HepG2 (cell line): ENCODE measurements at regions not wholly inside any gene's neighbourhood (a gene's known extent, or its start where the extent isn't known, plus 50 kb on each side); places are given as distances from the start of the nearest gene placed in this dataset.

ENCODE experiments used
- BORCS8-MEF2B ChIP-seq: sonication (generic); formaldehyde crosslinking; IDR thresholded peaks from 2 replicates; pipeline ENCODE4 v1.8.0; 2022; ENCODE audit warnings: mild to moderate bottlenecking, missing genetic modification reagents
- CAMTA2 ChIP-seq: sonication (generic); formaldehyde crosslinking; IDR thresholded peaks from 2 replicates; pipeline ENCODE4 v1.4.0; 2020; ENCODE audit warnings: mild to moderate bottlenecking, missing genetic modification reagents, borderline replicate concordance
- HDAC1 ChIP-seq: sonication (generic); formaldehyde crosslinking; IDR thresholded peaks from 2 replicates; pipeline ENCODE4 v1.5.1; 2020; ENCODE audit warnings: mild to moderate bottlenecking, missing genetic modification reagents
- HOXA5 ChIP-seq: sonication (generic); formaldehyde crosslinking; IDR thresholded peaks from 2 replicates; pipeline ENCODE4 v1.4.0; 2020; ENCODE audit warnings: missing genetic modification reagents
- IRF9 ChIP-seq: sonication (generic); formaldehyde crosslinking; IDR thresholded peaks from 2 replicates; pipeline ENCODE4 v1.8.0; 2022; ENCODE audit warnings: missing genetic modification reagents, mild to moderate bottlenecking, borderline replicate concordance
- JUNB ChIP-seq: sonication (generic); formaldehyde crosslinking; IDR thresholded peaks from 2 replicates; pipeline ENCODE4 v1.8.0; 2022; ENCODE audit warnings: missing genetic modification reagents, mild to moderate bottlenecking, borderline replicate concordance
- KDM4B ChIP-seq: sonication (generic); formaldehyde crosslinking; IDR thresholded peaks from 2 replicates; pipeline ENCODE4 v1.4.0; 2020; ENCODE audit warnings: missing genetic modification reagents
- MAF1 ChIP-seq: sonication (generic); formaldehyde crosslinking; IDR thresholded peaks from 2 replicates; pipeline ENCODE4 v1.5.0; 2020; ENCODE audit warnings: missing genetic modification reagents, borderline replicate concordance
- NCOA1 ChIP-seq: sonication (generic); formaldehyde crosslinking; IDR thresholded peaks from 2 replicates; pipeline ENCODE4 v1.9.0; 2021; ENCODE audit warnings: missing genetic modification reagents
- NONO ChIP-seq, 2 experiments: fragments of 450-650 bp in 1 of 2; sonication (generic) in 1 of 2; formaldehyde crosslinking in 1 of 2; IDR thresholded peaks in 1 of 2; conservative IDR thresholded peaks in 1 of 2; 2 replicates each; pipeline versions ENCODE4 v1.6.1 to v1.8.0; 2017 to 2022; ENCODE audit warnings: mild to moderate bottlenecking in 1 of 2, missing genetic modification reagents in 1 of 2, moderate library complexity in 1 of 2
- PRDM10 ChIP-seq: sonication (generic); formaldehyde crosslinking; IDR thresholded peaks from 2 replicates; pipeline ENCODE4 v1.4.0; 2020; ENCODE audit warnings: low read depth, missing genetic modification reagents
- SAFB2 ChIP-seq: sonication (generic); formaldehyde crosslinking; IDR thresholded peaks from 2 replicates; pipeline ENCODE4 v1.5.1; 2020; ENCODE audit warnings: missing genetic modification reagents, low read depth, mild to moderate bottlenecking, borderline replicate concordance
- TRIM24 ChIP-seq: sonication (generic); formaldehyde crosslinking; IDR thresholded peaks from 2 replicates; pipeline ENCODE4 v1.8.0; 2022; ENCODE audit warnings: mild to moderate bottlenecking, missing genetic modification reagents
- ZFP37 ChIP-seq: sonication (generic); formaldehyde crosslinking; IDR thresholded peaks from 2 replicates; pipeline ENCODE4 v1.4.0; 2020; ENCODE audit warnings: missing genetic modification reagents, borderline replicate concordance
- ZHX2 ChIP-seq, 2 experiments: sonication (generic) in 1 of 2; formaldehyde crosslinking in 1 of 2; IDR thresholded peaks; 2 replicates each; pipeline versions ENCODE4 v1.6.1 to v1.9.0; 2014 to 2022; ENCODE audit warnings: antibody characterized with exemption in 1 of 2, borderline replicate concordance in 1 of 2, inconsistent platforms in 1 of 2, low read depth in 1 of 2, missing genetic modification reagents in 1 of 2
- ZNF350 ChIP-seq: sonication (generic); formaldehyde crosslinking; IDR thresholded peaks from 2 replicates; pipeline ENCODE4 v1.4.0; 2020; ENCODE audit warnings: mild to moderate bottlenecking, low read depth, missing genetic modification reagents, borderline replicate concordance
- ZNF451 ChIP-seq: sonication (generic); formaldehyde crosslinking; IDR thresholded peaks from 2 replicates; pipeline ENCODE4 v1.5.0; 2020; ENCODE audit warnings: mild to moderate bottlenecking, missing genetic modification reagents
- ZNF616 ChIP-seq: sonication (generic); formaldehyde crosslinking; IDR thresholded peaks from 2 replicates; pipeline ENCODE4 v1.5.0; 2020; ENCODE audit warnings: low read depth, mild to moderate bottlenecking, missing genetic modification reagents
- ZNF790 ChIP-seq: sonication (generic); formaldehyde crosslinking; IDR thresholded peaks from 2 replicates; pipeline ENCODE4 v1.8.0; 2022; ENCODE audit warnings: missing genetic modification reagents, mild to moderate bottlenecking, borderline replicate concordance
- ZSCAN22 ChIP-seq: sonication (generic); formaldehyde crosslinking; IDR thresholded peaks from 2 replicates; pipeline ENCODE4 v1.4.0; 2020; ENCODE audit warnings: mild to moderate bottlenecking, missing genetic modification reagents

GRCh38 chr4:189364032-189364449, 576.6 kb upstream of the FRG1 start (continued):
- TF ChIP-seq HOXA5 (CRISPR knock-in tag) (no peak), ZFP37 (CRISPR knock-in tag) (no peak), HDAC1 (peak; percentile 49; the same call in 1 of the 2 replicates), PRDM10 (CRISPR knock-in tag) (no peak), ZSCAN22 (CRISPR knock-in tag) (no peak), IRF9 (0 out of 2 replicates have a peak, but pooled peaks have one; percentile 24), ZHX2 (IDR thresholded peaks at IDR 0.05; ENCODE audit: low read depth) (no peak), ZHX2 (CRISPR knock-in tag; IDR thresholded peaks at IDR 0.05; ENCODE audit: borderline replicate concordance) (no peak), CAMTA2 (CRISPR knock-in tag) (no peak), NCOA1 (CRISPR knock-in tag) (no peak), NONO (IDR thresholded peaks at IDR 0.05) (no peak), NONO (CRISPR knock-in tag; conservative IDR thresholded peaks at IDR 0.05) (no peak), ZNF451 (no peak), ZNF350 (CRISPR knock-in tag) (no peak; the same call in 1 of the 2 replicates), MAF1 (CRISPR knock-in tag) (no peak), ZNF616 (0 out of 2 replicates have a peak, but pooled peaks have one; percentile 40), BORCS8-MEF2B (CRISPR knock-in tag) (0 out of 2 replicates have a peak, but pooled peaks have one; percentile 29), KDM4B (no peak), SAFB2 (CRISPR knock-in tag) (no peak), ZNF790 (CRISPR knock-in tag) (no peak), TRIM24 (CRISPR knock-in tag) (no peak), JUNB (CRISPR knock-in tag) (no peak)
